Mesendoderm (in vitro differentiated cells): ENCODE measurements at regions not wholly inside any gene's neighbourhood (a gene's known extent, or its start where the extent isn't known, plus 50 kb on each side); places are given as distances from the start of the nearest gene placed in this dataset.
"Not testable (repeated sequence)": the region's sequence is repeated elsewhere in the genome, so short reads cannot be mapped to it uniquely, and the experiment has no call there.

Experiments
- DNase-seq: peaks from one replicate; pipeline ENCODE4 v3.0.0; 2013
- H2AK5ac ChIP-seq: 2 replicates; pipeline ENCODE4 v1.6.1; 2013; ENCODE audit warnings: low read length, inconsistent platforms
- H2BK120ac ChIP-seq: 2 replicates; pipeline ENCODE4 v1.6.1; 2013; ENCODE audit warnings: low read depth, mild to moderate bottlenecking, low read length, moderate library complexity, mixed read lengths
- H2BK15ac ChIP-seq: replicated peaks from 2 replicates; pipeline ENCODE4 v1.6.1; 2013; ENCODE audit warnings: low read depth, mild to moderate bottlenecking, moderate library complexity
- H2BK5ac ChIP-seq: 2 replicates; pipeline ENCODE4 v1.6.1; 2013; ENCODE audit warnings: low read length, inconsistent platforms
- H3K18ac ChIP-seq: 2 replicates; pipeline ENCODE4 v1.6.1; 2013; ENCODE audit warnings: mild to moderate bottlenecking, low read length, mixed read lengths
- H3K23ac ChIP-seq: one replicate; pipeline ENCODE4 v1.6.1; 2013; ENCODE audit warnings: low read length
- H3K27ac ChIP-seq: 2 replicates; pipeline ENCODE4 v1.5.1; 2013; ENCODE audit warnings: low read depth, mild to moderate bottlenecking, inconsistent platforms, low read length, moderate library complexity
- H3K27me3 ChIP-seq: 2 replicates; pipeline ENCODE4 v1.6.1; 2013; ENCODE audit warnings: low read length, control low read depth, mild to moderate bottlenecking, inconsistent platforms; ENCODE audit not compliant: insufficient read depth, poor library complexity
- H3K36me3 ChIP-seq: 2 replicates; pipeline ENCODE4 v1.6.1; 2013; ENCODE audit warnings: low read length, inconsistent platforms; ENCODE audit not compliant: control insufficient read depth, insufficient read depth
- H3K4ac ChIP-seq: one replicate; pipeline ENCODE4 v1.6.1; 2013; ENCODE audit warnings: low read depth, mild to moderate bottlenecking, low read length, moderate library complexity
- H3K4me1 ChIP-seq: 2 replicates; pipeline ENCODE4 v1.6.1; 2013; ENCODE audit warnings: low read depth, low read length, inconsistent platforms; ENCODE audit not compliant: control insufficient read depth
- H3K4me2 ChIP-seq: 2 replicates; pipeline ENCODE4 v1.6.1; 2013; ENCODE audit warnings: low read length
- H3K4me3 ChIP-seq: 2 replicates; pipeline ENCODE4 v1.5.1; 2013; ENCODE audit warnings: mild to moderate bottlenecking, low read length
- H3K56ac ChIP-seq: one replicate; pipeline ENCODE4 v1.6.1; 2013; ENCODE audit warnings: low read length
- H3K79me1 ChIP-seq: 2 replicates; pipeline ENCODE4 v1.6.1; 2013; ENCODE audit warnings: low read length, inconsistent platforms
- H3K79me2 ChIP-seq: 2 replicates; pipeline ENCODE4 v1.6.1; 2013; ENCODE audit warnings: mild to moderate bottlenecking, low read length; ENCODE audit not compliant: control insufficient read depth, insufficient read depth
- H3K9ac ChIP-seq: 2 replicates; pipeline ENCODE4 v1.6.1; 2013; ENCODE audit warnings: low read length, inconsistent platforms
- H4K5ac ChIP-seq: one replicate; pipeline ENCODE4 v1.6.1; 2013; ENCODE audit warnings: low read length
- H4K8ac ChIP-seq: one replicate; pipeline ENCODE4 v1.6.1; 2013; ENCODE audit warnings: low read depth, mild to moderate bottlenecking, control low read depth, low read length, moderate library complexity
- WGBS: extraction: QIAGEN DNeasy Blood & Tissue Kit; methylation state at CpG from one replicate; pipeline ENCODE4 v1.1.7; 2013; ENCODE audit warnings: low lambda C conversion rate, missing lambda C conversion rate; ENCODE audit not compliant: insufficient coverage; ENCODE audit errors: extremely low coverage; 5-methylcytosine and 5-hydroxymethylcytosine counted together

DNA sequence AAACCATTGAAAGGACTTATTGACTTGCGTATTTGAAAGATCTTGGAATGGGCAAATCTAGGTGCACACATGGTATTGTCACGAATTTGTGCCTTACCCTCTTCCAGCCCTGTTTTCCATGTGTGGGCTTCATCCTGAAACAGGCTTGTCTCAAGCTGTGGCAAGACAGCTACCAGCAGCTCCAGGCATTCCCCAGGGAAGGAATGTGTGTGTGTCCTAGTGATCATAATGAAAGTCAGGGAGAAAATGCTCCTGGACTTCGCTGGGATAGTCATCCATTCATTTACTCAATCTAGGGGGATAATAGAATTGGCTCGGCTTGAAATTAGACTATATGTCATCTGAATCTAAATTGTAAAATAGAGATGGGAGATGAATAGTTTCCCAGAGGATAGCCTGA is 676.2 kb downstream of the CBLN4 start:
- no peak overlapping the region for H3K27ac ChIP-seq
- H3K27me3 ChIP-seq = no peaks in the 10 kb centered on the region
- H3K79me1 ChIP-seq = no peaks in the 10 kb centered on the region
- H2BK5ac ChIP-seq = no peak overlapping the region
- DNase-seq = peak; percentile 6
- H3K9ac ChIP-seq = no peak overlapping the region
- H2BK15ac ChIP-seq = no peak overlapping the region
- no peaks in the 10 kb centered on the region for H3K4me1 ChIP-seq
- no peak overlapping the region for H3K18ac ChIP-seq
- no peak overlapping the region for H2BK120ac ChIP-seq
- no peak overlapping the region for H3K4ac ChIP-seq
- no peaks in the 10 kb centered on the region for H3K36me3 ChIP-seq
- H3K23ac ChIP-seq = no peak overlapping the region
- no peak overlapping the region for H3K4me3 ChIP-seq
- H3K56ac ChIP-seq = no peak overlapping the region
- no peaks in the 10 kb centered on the region for H3K79me2 ChIP-seq
- WGBS = no CpG with 5 or more reads among the region's 4 CpGs
- no peak overlapping the region for H2AK5ac ChIP-seq
- no peak overlapping the region for H4K5ac ChIP-seq
- H4K8ac ChIP-seq = no peak overlapping the region
- H3K4me2 ChIP-seq = no peak overlapping the region

DNA sequence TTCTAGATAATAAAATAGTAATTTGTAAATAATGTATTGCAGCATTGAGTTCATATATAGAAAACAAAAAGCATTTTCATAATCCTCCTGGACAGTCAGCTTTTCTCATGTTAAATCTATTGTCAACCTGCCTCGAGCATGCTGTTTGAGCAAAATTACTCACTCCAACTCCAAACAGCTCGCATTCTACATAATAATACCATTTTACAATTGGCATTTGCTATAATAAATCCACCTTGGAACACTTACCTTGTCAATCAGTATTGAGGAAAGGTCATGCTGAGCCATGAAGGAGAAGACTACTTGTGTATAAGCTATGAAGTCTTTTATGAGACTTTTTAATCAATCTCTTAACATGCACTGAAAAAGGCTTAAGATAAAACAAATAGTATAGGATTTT is 682.6 kb downstream of the CBLN4 start:
- WGBS = no CpG with 5 or more reads among the region's 2 CpGs

DNA sequence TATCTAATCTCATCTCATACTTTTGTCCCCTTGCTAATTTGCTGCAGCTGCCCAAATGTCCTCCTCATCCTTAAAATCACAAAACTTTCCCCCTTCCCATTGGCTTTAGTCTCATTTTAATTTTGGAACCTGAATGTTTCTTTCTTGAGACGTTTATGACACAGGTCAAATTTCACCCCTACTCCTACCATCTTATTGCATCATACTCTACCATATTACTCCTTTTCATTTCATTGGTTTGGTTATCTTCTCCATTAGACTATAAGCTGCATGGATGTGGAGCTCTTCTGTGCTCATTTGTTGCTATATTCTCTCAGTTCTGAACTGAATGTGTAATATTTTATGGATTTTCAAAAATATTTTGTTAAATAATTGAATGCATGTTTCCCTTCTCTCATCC is 688.6 kb downstream of the CBLN4 start:
- H2BK5ac ChIP-seq = no peak overlapping the region
- no peak for DNase-seq
- H3K56ac ChIP-seq = no peak overlapping the region
- no CpG with 5 or more reads among the region's 1 CpG for WGBS
- H3K23ac ChIP-seq = no peak overlapping the region
- no peak overlapping the region for H2BK15ac ChIP-seq
- H3K18ac ChIP-seq = no peak overlapping the region
- H3K79me2 ChIP-seq = no peaks in the 10 kb centered on the region
- no peak overlapping the region for H4K5ac ChIP-seq
- no peak overlapping the region for H2AK5ac ChIP-seq
- H3K27ac ChIP-seq = no peak overlapping the region
- H3K27me3 ChIP-seq = no peaks in the 10 kb centered on the region
- H3K4ac ChIP-seq = no peak overlapping the region
- H3K9ac ChIP-seq = no peak overlapping the region
- no peaks in the 10 kb centered on the region for H3K79me1 ChIP-seq
- H3K4me1 ChIP-seq = no peaks in the 10 kb centered on the region
- H3K36me3 ChIP-seq = no peaks in the 10 kb centered on the region
- H4K8ac ChIP-seq = no peak overlapping the region
- no peak overlapping the region for H3K4me3 ChIP-seq
- H2BK120ac ChIP-seq = no peak overlapping the region
- H3K4me2 ChIP-seq = no peak overlapping the region

More for the DNA sequence above, 682.6 kb downstream of the CBLN4 start:
- Histone ChIP-seq H2BK5ac (no peak overlapping the region), H3K9ac (no peak overlapping the region), H3K27me3 (no peaks in the 10 kb centered on the region), H3K4me1 (no peaks in the 10 kb centered on the region), H3K56ac (no peak overlapping the region), H3K4me2 (no peak overlapping the region), H2BK15ac (no peak overlapping the region), H3K23ac (no peak overlapping the region), H3K27ac (no peak overlapping the region), H3K18ac (no peak overlapping the region), H3K79me1 (no peaks in the 10 kb centered on the region), H4K5ac (no peak overlapping the region), H2BK120ac (no peak overlapping the region), H3K4ac (no peak overlapping the region), H3K79me2 (no peaks in the 10 kb centered on the region), H4K8ac (no peak overlapping the region), H3K4me3 (no peak overlapping the region), H2AK5ac (no peak overlapping the region), H3K36me3 (no peaks in the 10 kb centered on the region)
- DNase-seq = no peak

DNA sequence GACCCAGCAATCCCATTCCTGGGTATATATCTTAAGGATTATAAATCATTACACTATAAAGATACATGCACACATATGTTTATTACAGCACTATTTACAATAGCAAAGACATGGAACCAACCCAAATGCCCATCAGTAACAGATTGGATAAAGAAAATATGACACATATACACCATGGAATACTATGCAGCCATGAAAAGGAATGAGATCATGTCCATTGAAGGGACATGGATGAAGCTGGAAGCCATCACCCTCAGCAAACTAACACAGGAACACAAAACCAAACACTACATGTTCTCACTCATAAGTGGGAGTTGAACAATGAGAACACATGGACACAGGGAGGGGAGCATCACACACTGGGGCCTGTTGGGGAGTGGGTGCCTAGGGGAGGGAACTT is 694.5 kb downstream of the CBLN4 start:
- not testable (repeated sequence) for H3K27me3 ChIP-seq, H3K23ac ChIP-seq, H2BK15ac ChIP-seq, H3K56ac ChIP-seq, H3K79me2 ChIP-seq, H3K4ac ChIP-seq, H4K5ac ChIP-seq, DNase-seq, H3K4me3 ChIP-seq, H3K18ac ChIP-seq, H3K9ac ChIP-seq, H3K27ac ChIP-seq, H2BK5ac ChIP-seq, H3K4me2 ChIP-seq, H3K79me1 ChIP-seq, H4K8ac ChIP-seq, H2BK120ac ChIP-seq, H2AK5ac ChIP-seq, H3K36me3 ChIP-seq, H3K4me1 ChIP-seq

DNA sequence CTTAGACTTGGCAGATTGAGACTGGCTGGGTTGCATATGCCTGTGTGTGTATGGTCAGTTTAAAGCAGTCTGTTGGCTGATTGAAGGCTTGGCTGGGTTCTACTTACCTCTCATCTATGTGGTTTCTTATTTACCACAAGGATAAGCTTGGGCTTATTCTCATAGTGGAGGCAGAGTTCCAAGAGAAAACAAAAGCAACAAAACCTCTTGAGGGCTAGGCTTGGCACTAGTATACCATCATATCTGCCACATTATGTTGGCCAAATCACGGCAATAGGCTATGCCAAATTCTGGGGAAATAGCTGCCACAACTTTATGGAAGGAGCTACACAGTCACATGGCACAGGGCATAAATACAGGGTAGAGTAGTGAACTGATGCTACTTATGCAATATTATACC is 714.1 kb downstream of the CBLN4 start:
- Histone ChIP-seq H2BK15ac (no peak overlapping the region), H3K56ac (no peak overlapping the region), H3K27ac (no peak overlapping the region), H2BK120ac (no peak overlapping the region), H4K5ac (no peak overlapping the region), H3K4me1 (no peaks in the 10 kb centered on the region), H4K8ac (no peak overlapping the region), H3K18ac (no peak overlapping the region), H3K79me1 (no peaks in the 10 kb centered on the region), H3K4ac (no peak overlapping the region), H3K36me3 (no peaks in the 10 kb centered on the region), H3K4me3 (no peak overlapping the region), H3K9ac (no peak overlapping the region), H3K23ac (no peak overlapping the region), H3K79me2 (no peaks in the 10 kb centered on the region), H2BK5ac (no peak overlapping the region), H2AK5ac (no peak overlapping the region), H3K27me3 (no peaks in the 10 kb centered on the region), H3K4me2 (no peak overlapping the region)
- no CpG with 5 or more reads among the region's 1 CpG for WGBS
- no peak for DNase-seq

DNA sequence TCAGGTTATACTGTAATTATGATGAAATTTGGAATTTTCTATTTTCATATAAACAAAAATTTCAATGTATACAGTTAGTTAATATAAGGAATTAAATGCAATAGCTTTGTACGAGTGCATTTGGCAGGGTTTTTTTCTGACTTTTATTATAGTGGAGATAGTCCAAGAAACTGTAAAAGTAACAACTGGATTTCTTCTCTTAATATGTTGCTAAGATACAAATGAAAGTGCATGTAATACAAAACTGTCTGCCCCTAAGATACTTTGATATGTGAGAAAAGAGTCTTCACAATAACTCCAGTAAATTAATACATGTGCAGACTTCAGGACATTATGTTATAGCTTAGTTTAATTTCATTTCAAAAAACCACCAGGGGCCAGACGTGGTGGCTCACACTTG is 721.4 kb downstream of the CBLN4 start:
- Histone ChIP-seq H3K4me1 (no peaks in the 10 kb centered on the region), H3K56ac (no peak overlapping the region), H2AK5ac (no peak overlapping the region), H2BK15ac (no peak overlapping the region), H3K27me3 (no peaks in the 10 kb centered on the region), H4K8ac (no peak overlapping the region), H3K4ac (no peak overlapping the region), H3K36me3 (no peaks in the 10 kb centered on the region), H3K23ac (no peak overlapping the region), H3K79me2 (no peaks in the 10 kb centered on the region), H4K5ac (no peak overlapping the region), H3K4me2 (no peak overlapping the region), H3K79me1 (no peaks in the 10 kb centered on the region), H3K18ac (no peak overlapping the region), H2BK120ac (no peak overlapping the region), H2BK5ac (no peak overlapping the region), H3K9ac (no peak overlapping the region), H3K4me3 (no peak overlapping the region), H3K27ac (no peak overlapping the region)
- WGBS = no CpG with 5 or more reads among the region's 2 CpGs
- DNase-seq = no peak
